ENCODE measurements at regions not wholly inside any gene's neighbourhood (a gene's known extent, or its start where the extent isn't known, plus 50 kb on each side); places are given as distances from the start of the nearest gene placed in this dataset.

- CTCF ChIA-PET = interaction anchor here (0.8 to 1.7 kb wide), 2 partner anchors 9 to 10 kb away, joined by 3 to 8 read pairs; no protein-coding TSS in a partner anchor
- POLR2A ChIA-PET = no interaction called here
- no peak for DNase-seq (ENCODE audit: extremely low spot score)
- TF ChIP-seq CTCF (IDR thresholded peaks at IDR 0.05; ENCODE audit: control extremely low read depth, extremely low read depth, low read depth, missing control alignments) = no peak
Observed at GRCh38 chr10:85448716-85449115, 917.9 kb downstream of the GRID1 start.

- ChIA-PET POLR2A (no interaction called here), CTCF (no interaction called here)
- DNase-seq (ENCODE audit: extremely low spot score) = no peak
- no peak for TF ChIP-seq CTCF (IDR thresholded peaks at IDR 0.05; ENCODE audit: control extremely low read depth, extremely low read depth, low read depth, missing control alignments)
Observed at GRCh38 chr10:85454386-85454785, 912.2 kb downstream of the GRID1 start.

- TF ChIP-seq CTCF (IDR thresholded peaks at IDR 0.05; ENCODE audit: control extremely low read depth, extremely low read depth, low read depth, missing control alignments) = no peak
- DNase-seq (ENCODE audit: extremely low spot score) = no peak
- ChIA-PET CTCF (no interaction called here), POLR2A (interaction anchor here (0.7 kb wide), 1 partner anchor 20 kb away, joined by 4 read pairs; no protein-coding TSS in a partner anchor)
Observed at GRCh38 chr10:85457191-85457590, 909.4 kb downstream of the GRID1 start.

GRCh38 chr10:85458324-85458723, 908.3 kb downstream of the GRID1 start:
- no peak for DNase-seq (ENCODE audit: extremely low spot score)
- POLR2A ChIA-PET = no interaction called here
- no peak for TF ChIP-seq CTCF (IDR thresholded peaks at IDR 0.05; ENCODE audit: control extremely low read depth, extremely low read depth, low read depth, missing control alignments)
- CTCF ChIA-PET = no interaction called here

GRCh38 chr10:85459906-85460305, 906.7 kb downstream of the GRID1 start:
- ChIA-PET CTCF (interaction anchor here (1.4 kb wide), 1 partner anchor 9 kb away, joined by 5 read pairs; no protein-coding TSS in a partner anchor), POLR2A (no interaction called here)
- TF ChIP-seq CTCF (IDR thresholded peaks at IDR 0.05; ENCODE audit: control extremely low read depth, extremely low read depth, low read depth, missing control alignments) = no peak
- DNase-seq (ENCODE audit: extremely low spot score) = no peak

GRCh38 chr10:85464336-85464735, 902.3 kb downstream of the GRID1 start:
- ChIA-PET POLR2A (no interaction called here), CTCF (no interaction called here)

More at GRCh38 chr10:85464336-85464735, 902.3 kb downstream of the GRID1 start:
- no peak for TF ChIP-seq CTCF (IDR thresholded peaks at IDR 0.05; ENCODE audit: control extremely low read depth, extremely low read depth, low read depth, missing control alignments)
- no peak for DNase-seq (ENCODE audit: extremely low spot score)

Measured in GM10248 (cell line).